IPS-NIHi7 (cell line): ENCODE measurements at regions not wholly inside any gene's neighbourhood (a gene's known extent, or its start where the extent isn't known, plus 50 kb on each side); places are given as distances from the start of the nearest gene placed in this dataset.
A peak's percentile ranks its signal among the peaks of the same experiment; 100 is the strongest.

Experiments used
- DNase-seq: peaks from one replicate; pipeline ENCODE4 v3.0.0; 2012; ENCODE audit warnings: mixed read lengths; ENCODE audit errors: extremely low spot score

GRCh38 chr16:64412578-64413280, 709.1 kb downstream of the CDH11 start:
- DNase-seq: no peak

DNA sequence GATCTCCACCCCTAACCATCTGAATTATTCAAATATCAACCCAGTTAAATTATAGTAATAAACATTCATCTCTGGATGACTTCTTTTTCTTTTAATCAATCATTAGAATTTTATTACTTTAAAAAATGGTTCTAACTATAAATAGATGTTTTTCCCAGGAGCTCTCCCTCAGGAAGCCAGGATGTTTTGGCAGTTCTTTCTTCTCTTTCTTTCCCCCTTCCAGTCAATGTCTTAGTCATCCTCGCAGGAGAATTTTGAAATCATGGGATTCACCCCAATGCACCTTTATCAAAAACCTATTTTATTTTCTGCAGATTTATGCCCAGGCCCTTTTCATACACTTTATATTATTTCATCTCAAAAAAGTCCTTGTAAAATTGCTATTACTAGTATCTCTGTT, 711.6 kb downstream of the CDH11 start:
- no peak for DNase-seq

GRCh38 chr16:64409783-64410210, 712.1 kb downstream of the CDH11 start:
- no peak for DNase-seq

DNA sequence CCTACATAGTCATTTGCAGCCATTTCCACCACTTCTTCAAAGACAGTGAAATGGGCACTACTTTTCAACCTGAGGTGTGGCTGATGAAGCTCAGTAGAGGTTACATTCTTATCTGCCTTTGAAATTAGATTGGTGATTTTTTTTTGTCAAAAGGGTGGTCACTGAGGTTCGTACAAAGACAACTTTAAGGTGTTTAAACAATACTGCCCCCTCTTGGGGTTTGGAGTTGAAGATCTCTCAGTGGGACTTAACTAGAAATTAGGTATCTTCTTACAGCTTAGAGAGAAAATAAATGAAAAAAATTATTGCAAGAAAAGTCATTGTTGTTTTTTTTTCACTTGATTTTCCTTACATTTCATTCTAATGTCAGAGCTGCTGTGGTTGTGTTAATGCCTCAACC, 713.2 kb downstream of the CDH11 start:
- DNase-seq: no peak

DNA sequence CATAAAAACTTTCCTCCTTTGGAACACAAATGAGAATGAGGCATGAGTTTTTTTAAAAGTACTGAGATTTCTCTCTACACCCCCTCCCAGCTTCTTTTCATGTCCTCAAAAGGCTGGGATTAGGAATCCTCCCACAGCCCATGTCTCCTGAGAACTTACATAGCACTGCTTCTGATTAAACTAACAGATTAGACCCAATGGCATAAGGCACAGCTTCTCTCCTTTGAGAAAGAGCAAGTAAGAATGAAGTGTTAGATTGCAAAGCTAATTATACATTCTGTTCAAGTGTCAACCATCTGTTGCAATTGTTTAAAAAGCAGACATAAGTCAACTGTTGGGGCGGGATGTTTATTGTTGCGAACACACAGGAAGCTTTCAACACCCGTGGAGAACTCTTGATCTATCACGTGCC, 715.1 kb downstream of the CDH11 start:
- DNase-seq: no peak

DNA sequence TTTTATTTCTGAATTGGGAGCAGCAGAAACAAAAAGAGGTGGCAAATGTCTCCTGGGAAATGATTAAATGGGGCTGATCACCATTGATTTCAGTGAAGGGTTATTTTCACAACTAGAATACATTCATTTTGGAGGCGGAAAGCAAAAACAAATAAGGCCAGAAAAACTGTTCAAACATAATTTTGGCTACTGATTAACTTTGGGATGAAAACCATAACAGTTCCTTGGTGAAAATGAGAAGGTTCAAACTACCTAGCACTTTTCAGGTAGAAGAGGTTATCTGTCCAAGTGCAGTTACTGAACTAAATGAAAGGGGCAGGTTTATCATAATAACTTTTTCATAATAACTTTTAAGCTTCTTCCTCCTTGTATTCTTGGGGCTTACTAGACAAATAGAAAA, 718.5 kb downstream of the CDH11 start:
- no peak for DNase-seq

GRCh38 chr16:64398793-64399192, 723.1 kb downstream of the CDH11 start:
- DNase-seq: no peak

DNA sequence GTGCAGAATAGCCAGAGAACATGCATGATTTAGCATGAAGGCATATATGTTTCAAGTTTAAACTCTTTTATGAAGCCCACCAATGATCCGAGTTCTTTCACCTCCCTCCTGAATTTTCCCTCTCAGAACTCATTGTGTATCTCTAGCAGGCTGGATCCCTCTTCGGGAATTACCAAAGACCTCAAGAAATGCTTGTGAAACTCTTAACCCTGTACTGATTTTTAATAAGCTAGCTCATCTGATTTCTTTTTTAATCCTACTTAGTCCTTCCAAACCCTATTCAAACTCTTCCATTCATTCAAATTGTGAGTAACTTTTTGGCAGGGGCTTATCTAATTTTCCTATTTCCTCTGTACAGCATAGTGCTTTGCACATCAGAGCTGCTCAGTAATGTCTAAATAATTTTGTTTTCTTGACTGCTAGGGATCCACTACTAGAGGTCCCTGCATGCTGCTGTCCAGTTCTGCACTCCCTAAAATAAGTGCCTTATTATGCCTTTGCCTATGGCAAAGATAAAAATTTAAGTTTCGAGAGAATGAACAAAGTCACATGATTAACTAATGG, 723.8 kb downstream of the CDH11 start:
- no peak for DNase-seq

- no peak for DNase-seq
Observed at GRCh38 chr16:64397042-64397441, 724.8 kb downstream of the CDH11 start.

DNA sequence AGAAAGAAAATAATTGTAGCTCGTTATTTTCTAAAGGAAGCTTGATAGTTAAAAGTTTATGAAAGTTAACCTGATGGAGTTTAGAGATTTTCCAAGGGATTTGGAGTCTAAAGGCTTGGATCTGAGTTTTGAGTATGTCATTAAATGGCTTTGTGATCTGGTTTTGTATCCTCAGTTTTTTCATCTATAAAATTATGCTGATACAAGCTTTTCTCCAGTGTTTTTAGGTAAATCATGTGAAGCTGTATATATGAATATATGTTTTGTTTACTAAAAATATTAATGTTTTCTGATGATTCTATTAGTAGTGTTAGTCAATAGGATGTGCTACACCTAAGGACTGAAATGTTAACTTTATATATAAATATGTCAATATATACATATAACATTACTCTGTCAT, 727.8 kb downstream of the CDH11 start:
- no peak for DNase-seq

DNA sequence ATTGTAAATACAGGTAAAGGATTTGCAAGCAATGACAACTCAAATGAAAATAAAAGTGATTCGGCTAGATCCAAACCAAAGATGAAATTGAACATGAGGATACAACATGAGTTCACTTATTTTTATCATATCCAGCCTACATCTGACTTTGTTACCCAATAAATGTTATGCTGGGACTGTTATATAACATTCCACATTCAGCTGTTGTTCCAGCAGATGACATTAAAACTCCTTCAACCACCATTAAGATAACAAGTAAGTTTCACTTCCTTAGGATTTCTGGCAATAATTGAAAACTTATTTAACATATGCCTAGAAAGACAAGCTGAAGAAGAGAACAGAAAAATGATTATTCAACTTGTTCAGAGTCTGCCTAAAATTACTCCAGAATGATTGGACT, 729.4 kb downstream of the CDH11 start:
- DNase-seq: no peak

- DNase-seq: no peak
Observed at GRCh38 chr16:64391063-64391600, 730.7 kb downstream of the CDH11 start.

DNA sequence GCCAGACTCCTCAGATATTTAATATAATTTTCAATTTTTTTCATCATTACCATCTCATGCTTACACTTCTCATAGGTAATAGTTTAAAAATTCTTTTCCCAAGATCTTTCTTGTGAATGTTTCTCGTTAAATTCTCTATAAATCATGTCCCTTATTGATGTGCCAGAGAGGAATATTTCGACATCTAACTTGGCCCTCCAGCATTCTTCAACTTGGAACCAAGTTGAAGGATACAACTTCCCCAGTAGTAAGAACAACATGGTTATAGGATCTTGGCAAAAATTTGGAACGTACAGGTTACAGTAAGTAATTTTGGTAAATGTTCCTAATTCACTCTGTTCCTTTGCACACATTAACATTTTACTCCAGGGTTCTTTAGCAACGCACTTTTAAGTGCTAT, 731.8 kb downstream of the CDH11 start:
- no peak for DNase-seq

DNA sequence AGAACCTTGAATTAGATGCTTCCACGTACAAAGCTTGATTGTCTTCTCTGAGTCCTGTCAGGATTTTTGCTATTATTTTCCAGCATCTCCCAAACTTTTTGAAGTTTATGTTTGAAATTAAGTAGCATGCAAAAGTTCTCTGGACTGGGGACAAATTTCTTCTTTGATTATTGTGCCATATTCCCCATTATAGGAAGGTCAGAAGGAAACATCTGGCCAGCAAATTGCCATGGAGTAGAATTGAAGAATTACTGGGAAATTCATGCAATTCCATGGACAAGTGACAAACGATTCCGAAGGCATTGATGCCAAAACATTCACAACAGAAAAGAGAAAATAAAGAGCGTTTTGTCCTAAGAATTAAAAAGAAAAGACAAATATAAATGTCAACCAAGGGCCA, 737.2 kb downstream of the CDH11 start:
- no peak for DNase-seq

DNA sequence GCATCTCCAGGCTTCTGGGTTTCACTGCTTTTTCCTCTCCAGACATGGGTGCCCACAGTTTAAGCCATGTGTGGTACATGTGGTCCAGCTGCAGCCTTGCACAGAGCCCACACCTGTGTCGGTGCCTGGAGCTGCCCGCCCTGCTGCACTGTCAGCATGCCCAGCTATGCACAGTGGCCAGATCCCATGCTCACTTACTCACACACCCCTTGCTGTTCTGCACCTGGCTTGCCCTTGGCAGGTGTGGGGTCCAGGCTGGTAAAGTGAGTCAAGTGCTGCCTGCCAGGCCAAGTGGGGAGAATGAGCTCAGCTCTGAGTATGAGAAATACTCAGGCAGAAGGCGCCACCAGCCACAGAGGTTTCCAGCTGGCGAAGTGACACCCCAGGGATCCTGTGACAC, 739.9 kb downstream of the CDH11 start:
- DNase-seq: no peak

DNA sequence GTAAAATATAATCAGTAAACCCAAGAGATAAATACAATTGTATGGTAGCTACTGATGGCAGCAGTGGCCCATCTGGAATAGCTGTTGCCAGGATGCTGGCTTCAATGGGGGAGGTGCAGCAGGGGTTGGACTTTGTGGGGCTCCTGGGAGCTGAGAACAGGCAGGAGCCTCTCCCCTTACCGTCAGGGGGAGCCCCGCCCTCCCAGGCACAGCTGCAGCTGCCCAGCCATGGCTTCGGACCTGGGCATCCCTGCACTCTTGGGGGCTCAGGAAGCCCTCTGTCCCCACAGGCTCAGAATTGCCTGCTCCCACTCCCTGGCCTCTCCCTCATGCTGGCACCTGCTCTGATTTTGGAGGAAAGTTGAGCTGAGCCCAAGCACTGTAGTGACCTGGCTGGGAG, 741.1 kb downstream of the CDH11 start:
- DNase-seq: peak; percentile 28

DNA sequence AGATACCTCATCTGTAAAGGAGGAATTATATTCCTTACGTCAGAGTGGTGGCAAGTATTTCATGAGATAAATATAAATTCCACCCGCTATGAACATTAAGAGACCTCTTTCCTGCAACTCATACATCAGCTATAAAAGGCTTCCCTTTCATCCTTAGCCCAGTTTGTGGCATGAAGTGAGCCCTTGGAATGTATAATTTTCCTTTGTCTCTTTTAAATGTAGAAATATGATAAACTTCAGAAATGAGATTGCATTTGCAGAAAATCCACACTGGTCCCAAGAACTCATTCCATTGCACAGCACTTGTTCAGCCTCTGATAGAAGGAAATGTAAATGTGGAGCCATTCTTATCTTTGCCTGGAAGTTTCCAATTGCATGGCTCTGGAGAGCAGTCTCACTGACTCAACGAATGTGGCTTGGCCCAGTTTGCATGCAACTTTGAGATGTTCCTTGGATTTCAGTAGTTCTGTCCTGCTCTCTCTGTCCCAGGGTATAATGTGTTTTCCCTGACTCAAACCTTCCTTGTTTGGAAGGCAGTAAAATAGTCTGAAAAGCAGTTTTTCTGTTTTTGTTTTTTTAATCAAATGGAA, 746.4 kb downstream of the CDH11 start:
- DNase-seq: peak; percentile 10

DNA sequence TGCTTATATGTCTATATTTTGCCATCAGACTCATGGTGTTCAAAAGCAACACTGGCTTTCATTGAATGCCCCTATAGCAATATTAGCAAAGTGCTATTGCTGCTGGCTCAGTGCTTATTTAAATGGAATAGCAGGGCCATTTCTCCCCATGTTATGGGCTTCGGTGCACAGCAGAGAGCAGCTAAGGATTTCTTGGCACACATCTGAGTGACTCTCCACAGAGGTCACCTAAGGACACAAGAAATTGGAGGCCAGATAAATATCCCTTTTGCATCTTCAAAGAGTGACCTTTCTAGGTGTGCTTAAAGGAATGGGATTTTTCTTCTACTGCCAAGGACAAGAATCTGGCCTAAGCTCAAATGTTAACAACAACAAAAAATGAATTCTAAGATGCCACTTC, 751.8 kb downstream of the CDH11 start:
- DNase-seq: no peak

DNA sequence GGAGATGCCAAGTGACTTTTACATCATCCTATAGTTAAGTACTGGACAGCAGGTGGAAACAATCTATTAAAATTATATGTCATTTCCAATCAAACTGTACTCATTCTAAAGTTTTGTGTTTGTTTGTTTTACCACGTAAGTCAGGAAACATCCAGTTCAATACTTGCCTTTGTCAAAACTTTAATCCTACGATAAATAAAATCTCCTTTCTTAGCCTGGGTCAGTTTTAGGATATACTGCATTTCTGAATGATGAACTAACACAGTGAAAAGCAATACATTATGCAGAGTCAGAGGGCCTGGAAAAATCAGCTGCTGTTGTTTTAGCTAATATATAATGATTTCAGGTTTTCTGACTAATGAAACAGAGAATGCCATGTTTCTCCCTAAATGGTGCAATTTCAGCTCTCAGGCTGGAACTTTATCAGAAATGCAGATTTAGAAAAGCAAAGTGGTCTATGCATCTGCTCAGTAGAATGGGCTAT, 756.4 kb downstream of the CDH11 start:
- no peak for DNase-seq

DNA sequence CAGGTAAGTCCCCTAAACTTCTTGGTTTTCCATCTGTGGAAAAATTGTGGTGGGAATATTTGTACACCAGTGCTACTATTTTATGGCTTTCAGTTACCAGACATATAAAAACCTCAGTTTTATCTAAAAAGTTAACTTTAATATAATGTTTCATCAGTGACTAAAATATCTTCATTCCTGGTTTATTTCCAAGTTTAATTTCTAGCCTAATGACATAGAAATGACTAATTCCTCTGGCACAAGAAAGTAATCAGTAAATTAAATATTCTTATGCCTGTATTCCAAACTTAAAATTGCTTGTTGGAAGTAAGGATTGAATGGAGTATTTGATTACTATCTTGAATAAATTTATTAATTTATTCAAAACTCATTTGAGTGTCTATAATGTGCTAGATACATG, 757.0 kb downstream of the CDH11 start:
- no peak for DNase-seq

DNA sequence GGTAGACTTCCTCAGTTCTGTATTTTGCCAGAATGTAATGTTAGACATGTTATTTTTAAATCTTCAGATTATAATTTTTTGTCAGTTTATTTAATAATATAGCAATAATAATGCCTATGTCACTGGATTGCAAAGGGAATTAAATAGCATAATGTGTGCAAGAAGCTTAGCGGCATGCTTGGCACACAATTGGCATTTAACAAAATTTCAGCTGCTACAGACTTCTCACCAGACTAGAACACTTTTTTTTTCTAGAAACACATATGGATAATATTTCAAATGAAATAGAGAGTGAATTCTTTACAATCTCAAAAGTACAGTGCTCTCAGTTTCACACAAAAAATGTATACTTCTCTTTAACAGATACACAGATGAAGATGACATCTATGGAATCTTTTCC, 757.4 kb downstream of the CDH11 start:
- DNase-seq: no peak

- no peak for DNase-seq
Observed at GRCh38 chr16:64364016-64364415, 757.8 kb downstream of the CDH11 start.

GRCh38 chr16:64363039-64363438, 758.8 kb downstream of the CDH11 start:
- no peak for DNase-seq
